NCI-H1048 (cell line): ENCODE measurements at regions not wholly inside any gene's neighbourhood (a gene's known extent, or its start where the extent isn't known, plus 50 kb on each side); places are given as distances from the start of the nearest gene placed in this dataset.

Experiments used
- DNase-seq: peaks from one replicate; lab custom pipeline; 2025; lab: John Stamatoyannopoulos, UW

DNA sequence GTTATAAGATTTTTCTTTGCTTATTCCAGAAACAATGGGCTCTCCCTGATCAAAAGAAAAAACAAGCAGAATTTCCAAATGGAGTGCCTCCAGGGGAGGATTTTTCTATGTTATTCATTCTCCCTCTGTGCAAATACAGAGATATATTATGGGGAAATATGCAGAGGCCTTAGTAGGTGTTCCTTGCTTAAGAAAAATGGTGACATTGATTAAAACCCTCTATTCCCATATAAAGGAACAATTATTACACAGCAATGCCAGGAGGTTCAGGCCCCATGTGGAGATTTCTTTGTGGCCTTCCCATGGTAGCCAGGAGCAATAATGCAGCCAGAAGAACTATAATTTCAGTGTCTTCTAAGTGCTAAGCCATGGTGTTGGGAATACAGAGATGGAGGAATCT lies 255.9 kb upstream of the CXCR4 start:
- no peak for DNase-seq

DNA sequence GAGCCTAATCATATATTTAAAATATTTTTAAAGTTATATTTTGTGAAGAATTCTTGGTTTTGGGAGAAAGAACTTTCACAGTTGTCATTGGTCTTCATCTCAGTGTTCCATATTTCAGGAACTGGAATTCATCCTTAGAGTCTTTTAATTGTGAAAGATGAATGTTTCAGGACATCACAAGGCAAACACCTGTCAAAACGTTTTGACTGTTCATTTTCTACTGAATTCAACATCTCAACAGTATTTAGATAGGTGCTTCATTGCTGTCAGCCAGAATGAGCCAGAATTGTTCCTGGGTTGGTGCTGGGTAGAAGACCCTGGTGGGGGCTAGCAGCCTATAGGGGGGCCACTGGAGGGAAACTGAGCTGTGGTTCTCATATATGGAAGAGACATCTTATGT lies 255.1 kb upstream of the CXCR4 start:
- DNase-seq, result no peak

DNA sequence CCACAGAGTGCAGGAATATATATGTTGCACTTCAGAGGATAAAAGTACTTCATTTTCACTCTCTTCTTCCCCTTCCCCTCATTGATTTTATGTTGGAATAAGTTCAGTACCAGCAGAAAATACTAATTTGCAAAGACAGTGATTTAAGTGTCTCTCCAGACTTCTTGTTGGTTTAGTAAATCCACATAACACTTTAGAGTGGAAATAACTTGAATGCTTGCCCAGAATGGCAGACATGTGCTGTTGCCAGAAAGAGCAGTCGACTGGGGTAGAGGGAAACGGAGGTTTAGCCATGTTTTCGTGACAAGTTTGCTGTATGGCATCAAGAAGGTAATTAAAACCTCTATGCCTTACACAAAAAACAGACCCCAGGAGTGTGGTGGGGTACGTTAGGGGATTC lies 246.0 kb upstream of the CXCR4 start:
- DNase-seq, result no peak

DNA sequence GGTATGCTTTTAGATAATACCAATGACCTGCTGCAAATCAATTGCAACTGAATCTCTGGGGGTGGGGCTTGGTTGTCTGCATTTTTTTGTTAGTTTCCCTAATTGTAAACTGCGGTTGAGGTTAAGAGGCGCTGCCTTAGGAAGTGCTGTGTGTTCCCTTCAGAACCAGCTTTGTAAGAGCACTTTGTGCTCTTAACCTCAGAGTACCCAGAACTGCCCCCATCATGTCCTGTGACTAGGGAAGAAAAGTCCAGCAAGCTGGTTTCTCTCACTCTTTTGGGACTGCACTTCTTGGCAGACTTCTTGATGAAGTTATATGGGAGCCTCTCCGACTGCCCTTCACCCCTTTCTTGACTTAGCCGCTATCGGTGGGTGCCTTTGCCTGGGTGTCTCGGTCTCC lies 245.5 kb upstream of the CXCR4 start:
- no peak for DNase-seq

DNA sequence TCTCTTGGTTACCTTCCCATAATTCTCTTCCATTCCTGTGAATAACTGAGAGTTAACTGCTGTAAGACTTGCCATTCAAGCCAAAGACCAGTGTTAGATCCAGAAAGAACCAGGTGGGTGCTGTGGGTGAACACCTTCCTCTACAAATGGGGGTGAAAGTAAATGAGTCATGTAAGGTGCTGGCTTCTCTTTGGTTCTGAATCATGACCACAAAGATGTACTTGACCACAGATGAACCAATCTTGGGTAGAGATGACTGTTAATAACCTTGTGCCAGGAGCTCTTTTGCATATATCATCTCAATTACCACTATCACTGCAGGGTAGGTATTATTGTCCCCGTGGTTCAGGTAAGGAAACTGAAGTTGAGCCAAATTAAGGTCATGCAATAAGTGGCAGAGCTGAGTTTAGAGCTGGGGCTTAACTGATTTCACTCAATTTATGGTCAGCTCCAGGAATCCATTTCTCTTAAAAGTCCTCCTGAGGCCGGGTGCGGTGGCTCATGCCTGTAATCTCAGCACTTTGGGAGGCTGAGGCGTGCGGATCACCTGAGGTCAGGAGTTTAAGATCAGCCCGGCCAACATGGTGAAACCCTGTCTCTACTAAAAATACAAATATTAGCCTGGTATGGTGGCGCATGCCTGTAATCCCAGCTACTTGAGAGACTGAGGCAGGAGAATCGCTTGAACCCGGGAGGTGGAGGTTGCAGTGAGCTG lies 244.9 kb upstream of the CXCR4 start:
- no peak for DNase-seq

DNA sequence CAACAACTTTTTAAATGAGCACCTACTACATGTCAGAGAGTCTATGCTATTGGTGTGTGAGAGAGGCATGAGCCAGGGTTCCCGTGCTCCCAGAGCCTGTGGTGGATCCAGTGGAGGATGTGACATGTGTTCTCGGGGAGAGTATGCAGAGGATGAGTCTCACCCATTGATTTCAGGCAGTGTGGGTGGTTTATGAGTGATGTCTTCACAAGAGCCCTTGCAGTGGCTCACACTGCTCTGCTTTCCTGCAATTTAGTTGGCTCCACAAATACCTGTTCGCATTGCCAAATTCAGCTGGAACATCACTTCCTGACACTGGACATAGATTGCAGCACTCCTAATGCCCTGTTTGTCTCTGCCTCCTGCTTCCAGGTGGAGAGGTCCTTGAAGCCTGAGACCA lies 243.6 kb upstream of the CXCR4 start:
- DNase-seq, result no peak

DNA sequence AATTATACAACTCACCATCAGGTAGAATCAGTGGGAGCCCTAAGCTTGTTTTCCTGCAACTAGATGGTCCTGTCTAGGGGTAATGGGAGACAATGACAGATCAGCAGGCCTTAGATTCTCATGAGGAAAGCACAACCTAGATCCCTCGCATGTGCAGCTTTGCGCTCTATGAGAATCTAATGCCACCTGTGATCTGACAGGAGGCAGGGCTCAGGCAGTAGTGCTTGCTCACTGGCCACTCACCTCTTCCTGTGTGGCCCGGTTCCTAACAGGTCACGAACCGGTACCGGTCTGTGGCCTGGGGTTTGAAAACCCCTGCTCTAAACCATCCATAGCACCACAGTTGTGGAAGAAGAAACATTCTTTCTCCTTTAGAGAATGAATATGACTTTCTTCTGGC lies 242.8 kb upstream of the CXCR4 start:
- DNase-seq, result no peak

DNA sequence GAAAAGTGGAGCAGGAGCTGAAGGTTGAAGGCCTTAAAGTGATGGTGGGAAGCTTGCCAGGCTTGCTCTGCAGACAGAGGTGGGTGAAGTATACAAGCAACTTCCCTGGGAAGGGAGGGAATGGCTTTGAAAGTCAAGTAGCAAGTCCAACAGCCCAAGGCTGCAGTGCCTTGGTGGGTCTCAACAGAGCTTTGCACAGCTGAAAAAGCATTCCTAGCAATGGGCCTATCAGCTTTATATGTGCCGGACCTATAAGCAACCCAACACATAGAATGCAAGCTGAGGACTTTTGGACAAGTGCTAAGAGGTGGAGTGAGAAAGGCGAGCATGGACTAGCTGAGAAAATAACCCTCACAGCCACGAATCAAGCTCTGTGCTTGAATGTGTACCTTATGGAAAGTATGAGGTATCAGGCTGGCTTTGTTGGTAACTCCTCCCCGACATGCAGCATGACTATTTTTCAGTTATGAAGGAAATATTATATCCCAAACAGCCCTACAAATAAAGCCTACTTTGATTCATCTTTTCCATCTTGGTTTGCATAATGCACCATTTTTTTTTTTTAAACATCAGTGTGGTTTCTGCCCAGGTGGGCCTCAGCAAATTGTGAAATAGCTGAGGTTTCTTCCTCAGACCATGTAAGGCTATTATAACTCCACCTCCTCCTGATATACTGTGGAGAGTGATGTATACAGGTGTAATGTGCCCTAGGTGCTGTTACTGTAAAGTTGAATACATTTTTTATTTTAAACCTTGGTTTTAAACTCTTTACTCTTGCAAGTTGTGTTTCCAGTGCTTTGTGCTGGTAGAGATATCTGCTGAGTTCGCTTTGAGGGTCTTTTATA lies 241.4 kb upstream of the CXCR4 start:
- DNase-seq, result no peak

DNA sequence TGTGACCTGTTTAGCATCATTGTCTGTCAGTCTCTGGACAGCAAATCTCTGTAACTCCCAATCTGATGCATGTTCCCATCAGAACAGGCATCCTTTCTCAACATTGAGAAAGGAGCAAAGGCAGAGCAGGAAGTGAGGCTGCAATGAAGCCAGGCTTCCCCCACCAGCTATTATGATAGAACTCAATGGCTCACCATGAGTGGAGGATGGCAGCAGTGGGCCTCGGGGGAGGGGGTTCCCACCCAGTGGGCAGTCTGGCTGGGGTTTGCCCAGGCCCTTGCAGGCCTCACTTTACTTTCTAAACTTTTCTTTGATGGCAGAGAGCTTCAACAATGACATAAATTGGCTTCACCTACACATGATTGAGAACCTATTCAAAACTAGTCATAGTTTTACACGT lies 240.6 kb upstream of the CXCR4 start:
- no peak for DNase-seq

DNA sequence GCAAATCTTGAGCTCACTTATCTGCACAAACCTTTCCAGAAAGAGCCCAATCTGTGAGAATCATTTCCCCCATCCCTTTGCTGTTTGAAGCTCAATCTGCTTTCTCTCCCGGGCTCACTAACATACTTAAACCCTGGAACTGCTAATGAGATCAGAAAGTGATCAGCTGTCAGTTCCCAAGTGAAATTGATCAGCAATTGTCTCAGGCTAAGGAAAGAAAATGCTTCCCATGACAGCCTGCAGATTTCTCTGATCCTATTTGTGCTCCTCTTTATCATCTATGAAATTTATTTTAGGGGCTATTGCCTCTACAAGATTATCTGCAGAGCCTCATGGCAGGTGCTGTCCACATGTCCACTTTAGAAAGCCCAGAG lies 239.0 kb upstream of the CXCR4 start:
- no peak for DNase-seq

DNA sequence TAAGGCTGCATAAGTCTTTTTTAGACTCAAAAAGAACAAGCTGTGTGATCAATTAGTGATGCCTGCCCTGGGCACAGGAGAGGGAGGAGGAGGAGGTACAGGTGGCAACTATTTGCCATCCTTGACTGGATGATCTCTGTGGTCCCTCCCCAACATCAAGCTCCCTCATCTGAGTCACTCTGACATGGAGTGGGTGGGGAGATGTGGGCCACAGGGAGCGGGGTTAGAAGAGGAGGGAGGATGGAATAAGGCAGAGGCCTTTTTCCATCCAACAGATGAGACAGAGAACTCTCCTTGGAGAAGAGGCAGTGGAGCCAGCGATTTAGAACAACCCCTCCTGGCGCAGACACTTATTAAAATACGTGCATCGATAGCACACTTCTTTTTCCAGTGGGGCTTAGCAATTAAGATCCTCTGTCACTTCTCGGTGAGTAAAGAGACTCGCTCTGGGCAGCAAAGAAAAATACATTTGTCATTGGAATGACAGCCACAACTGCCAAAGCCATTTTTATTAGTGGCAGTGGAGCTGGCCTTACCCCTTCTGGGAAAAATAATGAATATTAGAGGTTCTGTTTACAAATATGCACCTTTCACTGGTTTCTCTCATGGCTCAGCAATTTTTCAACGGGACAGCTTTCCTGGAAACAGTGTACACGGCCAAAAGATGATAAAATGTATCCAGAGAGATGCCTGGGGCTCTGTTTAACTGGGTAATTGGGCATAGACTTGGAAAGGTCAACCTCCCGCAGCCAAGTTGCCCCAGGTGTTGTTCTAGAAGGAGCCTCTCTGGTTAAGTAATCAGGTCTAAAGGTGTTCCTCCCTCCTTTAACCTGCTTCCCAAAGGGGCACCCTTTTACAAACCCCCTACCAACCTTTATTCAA lies 238.4 kb upstream of the CXCR4 start:
- no peak for DNase-seq

DNA sequence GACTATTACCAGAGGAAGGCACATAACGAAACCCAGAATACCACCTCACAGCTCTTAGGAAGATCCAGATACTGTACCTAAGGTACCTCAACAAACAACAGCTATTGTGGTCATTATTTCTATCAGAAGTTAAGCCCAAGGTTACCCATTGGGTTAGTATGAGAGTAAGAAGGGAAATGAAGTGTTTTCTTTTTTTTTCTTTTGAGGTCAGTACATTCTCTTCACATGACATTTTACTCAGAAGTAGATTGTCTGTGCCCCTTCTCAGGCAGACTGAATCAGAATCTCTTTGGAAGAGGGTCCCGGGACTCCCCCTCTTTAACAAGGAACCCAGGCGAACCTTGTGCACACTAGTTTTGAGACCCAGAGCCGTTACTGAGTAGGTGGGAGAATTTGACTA lies 233.7 kb upstream of the CXCR4 start:
- DNase-seq, result no peak

DNA sequence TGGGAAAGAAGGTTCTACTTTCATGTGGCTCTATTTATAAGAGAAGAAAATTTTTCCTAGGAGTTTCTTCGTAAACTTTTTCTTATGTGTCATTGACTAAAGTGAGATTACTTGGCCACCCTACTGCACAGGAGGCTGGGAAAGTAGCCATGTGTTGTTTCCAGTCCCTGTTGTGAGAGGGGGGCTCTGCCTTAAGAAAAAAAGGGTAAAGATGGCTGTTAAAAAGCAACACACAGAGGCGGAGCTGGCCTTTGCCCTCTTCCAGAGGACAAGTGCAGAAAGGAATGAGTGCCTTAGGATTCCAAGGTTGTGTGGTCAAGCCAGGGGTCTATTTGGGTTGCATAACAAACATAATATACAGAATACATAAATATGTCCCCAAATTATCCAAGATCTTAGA lies 230.0 kb upstream of the CXCR4 start:
- no peak for DNase-seq

DNA sequence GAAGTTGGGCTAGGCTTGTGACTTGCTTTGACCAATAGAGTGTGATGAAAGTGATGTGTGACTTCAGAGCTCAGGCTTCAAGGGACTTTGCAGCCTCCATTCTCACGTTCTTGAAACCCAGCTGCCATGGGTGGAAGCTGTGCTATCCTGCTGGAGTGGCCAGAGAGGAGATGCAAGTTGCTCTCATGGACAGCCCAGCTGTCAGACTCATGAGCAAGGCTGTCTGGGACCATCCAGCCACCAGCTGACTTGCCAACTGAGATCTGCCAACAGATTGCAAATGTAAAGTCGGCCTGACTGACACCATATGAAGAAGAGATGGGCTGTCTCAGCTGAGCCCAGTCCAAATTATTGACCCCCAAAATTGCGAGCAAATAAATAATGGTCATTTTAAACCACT lies 226.4 kb upstream of the CXCR4 start:
- DNase-seq, result no peak

DNA sequence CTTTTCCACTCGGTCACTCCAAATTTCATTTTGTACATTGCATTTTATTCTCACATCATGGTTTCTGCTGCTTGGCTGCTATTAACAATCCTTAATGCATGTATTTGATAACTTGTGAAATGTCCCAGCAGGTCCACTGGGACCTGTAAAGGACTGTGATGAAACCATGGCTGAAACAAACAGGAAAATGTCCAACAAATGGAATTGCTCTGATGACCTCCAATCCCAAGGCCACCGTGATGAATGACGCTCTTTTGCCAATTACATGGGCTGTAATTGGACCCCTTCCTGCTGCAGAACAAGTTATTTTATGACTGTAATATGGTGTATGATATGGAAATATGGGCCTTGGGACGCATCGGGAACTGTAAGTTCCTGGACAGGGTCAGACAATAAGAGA lies 224.2 kb upstream of the CXCR4 start:
- no peak for DNase-seq

DNA sequence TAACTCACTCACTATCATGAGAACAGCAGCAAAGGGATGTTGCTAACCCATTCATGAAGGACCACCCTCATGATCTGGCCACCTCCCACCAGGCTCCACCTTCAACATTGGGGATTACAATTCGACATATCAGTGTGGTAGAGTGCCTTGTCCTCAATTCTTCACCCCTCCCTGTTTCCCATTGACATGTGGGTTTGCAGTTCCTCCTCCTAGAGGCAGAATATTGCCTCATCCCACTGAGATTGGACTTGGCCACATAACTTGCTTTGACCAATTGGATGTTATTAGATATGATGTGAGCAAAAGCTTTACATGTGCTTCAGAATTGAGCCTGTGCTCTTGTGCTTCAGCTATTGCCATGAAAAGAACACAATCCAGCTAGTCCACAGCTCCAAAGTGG lies 217.0 kb upstream of the CXCR4 start:
- DNase-seq, result no peak

DNA sequence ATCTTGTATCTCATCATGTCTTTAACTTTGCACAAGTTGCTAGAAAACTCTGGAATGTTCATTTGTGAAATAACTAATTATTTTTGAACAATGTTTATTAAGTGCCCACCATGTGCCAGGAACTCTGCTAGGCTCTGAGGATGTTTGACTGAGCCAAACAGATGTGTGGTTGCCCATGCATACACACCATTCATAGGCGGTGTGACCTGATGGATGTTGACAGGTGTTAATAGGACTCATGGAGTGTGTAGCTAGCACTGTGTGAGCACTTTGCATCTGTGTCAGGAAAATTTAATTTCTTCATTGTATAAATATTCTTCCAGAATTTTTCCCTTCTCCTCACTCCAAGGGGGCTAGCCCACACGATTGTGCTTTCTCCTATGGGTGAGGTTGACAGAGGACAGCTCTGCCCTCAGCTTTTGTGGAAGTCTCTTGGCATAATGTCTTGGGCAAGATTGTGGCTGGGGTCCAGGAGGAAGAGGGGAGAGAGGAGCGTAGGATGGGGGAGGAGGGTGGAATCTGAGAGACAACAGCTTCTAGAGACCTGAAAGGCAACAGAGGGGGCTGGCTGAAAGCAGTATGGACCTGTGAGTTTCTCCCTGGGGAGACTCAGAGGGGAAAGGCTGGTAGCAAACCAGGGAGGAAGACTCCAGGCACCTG lies 214.6 kb upstream of the CXCR4 start:
- no peak for DNase-seq

DNA sequence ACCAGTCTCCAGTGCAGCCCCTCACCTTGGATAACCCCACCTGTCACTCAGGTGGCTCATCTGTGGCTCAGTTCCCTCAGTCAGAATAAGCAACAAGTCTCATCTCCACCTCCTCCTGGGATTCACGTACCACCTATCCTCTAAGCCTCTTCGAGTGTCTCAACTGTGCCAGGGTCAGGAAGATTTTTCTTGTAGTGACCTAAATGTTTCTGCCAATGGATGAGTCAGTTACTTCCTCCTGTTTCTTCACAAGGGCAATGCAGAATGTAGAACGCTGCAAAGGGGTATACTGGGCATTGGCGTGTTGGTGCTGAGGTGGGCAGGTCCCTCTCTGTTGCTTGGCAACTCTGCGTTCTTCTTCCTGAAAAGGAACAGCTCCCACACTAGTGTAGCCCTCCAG lies 213.3 kb upstream of the CXCR4 start:
- DNase-seq, result no peak

DNA sequence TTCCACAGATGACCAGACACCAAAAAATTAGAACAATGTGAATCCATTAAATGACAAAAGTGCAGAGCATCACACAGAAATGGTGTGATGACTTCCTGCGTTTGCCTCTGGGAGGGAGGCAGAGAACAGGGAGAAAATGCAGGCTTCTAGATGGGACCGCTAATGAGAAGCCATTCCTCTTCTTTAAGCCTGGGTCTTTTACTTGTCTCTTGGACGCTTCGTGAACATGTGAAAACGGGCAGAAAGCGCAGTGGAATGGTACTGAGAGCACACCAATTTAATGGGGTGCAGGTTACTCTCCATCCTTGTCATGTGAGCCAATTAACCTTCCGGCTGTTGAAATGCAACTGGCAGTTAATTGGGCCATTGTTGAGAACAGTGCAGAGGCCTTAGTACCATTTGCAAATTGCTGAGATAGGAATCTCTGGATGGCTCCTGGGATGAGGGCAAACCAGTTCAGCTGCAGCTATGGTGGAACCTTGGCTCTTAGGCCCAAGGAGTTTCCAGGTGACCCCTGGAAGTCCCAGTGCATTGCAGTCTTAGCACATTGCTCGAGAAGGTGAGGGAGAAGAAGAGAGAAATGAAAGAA lies 210.4 kb upstream of the CXCR4 start:
- no peak for DNase-seq

DNA sequence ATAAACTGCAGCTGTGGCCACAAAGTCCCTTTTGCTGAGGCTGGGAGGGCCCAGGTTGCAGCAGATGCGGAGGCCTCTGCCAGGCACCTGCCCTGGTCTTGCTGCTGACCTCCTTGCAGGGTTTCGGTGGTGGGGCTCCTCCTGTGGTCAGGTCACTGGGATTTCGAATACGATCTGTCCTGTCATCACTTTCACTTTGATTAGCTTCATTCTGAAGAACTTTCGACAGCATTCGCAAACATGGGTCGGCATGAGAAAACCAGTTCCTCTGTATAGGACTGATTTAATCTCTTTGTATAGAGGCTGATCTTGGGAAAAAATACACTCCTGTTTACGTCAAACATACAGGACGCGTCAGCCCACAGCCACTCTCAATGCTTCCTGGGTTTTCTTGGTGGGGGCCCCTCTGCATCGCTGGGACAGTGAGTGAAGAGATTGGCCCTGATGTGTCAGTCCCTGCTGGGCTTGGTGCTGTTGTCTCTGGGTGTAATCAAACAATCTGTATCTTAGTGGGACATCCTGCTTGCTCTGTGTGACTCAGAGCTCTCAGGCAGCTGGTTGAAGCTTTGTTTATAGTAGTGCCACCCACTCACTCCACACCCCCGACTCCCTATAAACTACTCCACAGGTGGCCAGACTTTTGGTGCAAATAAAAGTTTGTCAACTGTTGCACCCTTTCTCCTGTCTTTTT lies 209.4 kb upstream of the CXCR4 start:
- DNase-seq, result no peak

DNA sequence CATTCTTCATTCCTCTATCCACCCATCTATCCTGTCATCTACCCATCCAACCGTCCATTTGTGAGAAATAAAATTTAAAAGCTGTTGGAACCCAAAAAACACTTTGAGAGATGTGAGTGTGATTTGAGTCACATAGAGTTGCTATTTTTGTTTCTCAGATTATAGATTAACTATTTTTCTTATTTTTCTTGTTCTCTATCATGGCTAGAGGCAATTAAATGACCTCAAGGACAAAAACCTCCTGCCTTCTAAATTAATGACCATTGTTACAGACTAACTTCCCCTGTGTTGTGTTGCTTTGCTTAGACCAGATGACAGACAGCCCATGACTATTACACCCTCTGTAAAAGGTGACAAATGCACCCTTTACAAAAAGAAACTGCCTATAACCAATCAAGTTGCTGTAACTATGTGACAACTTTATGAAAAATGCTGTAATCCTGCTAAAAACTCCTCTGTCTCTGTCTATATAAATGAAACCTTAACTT lies 207.9 kb upstream of the CXCR4 start:
- DNase-seq, result no peak
